ENCODE measurements at regions not wholly inside any gene's neighbourhood (a gene's known extent, or its start where the extent isn't known, plus 50 kb on each side); places are given as distances from the start of the nearest gene placed in this dataset.

GRCh38 chr7:95662987-95663386, 66.7 kb upstream of the PDK4 start:
- DNase-seq, result no peak

GRCh38 chr7:95660023-95660434, 63.7 kb upstream of the PDK4 start:
- no peak for DNase-seq

GRCh38 chr7:95658676-95659075, 62.4 kb upstream of the PDK4 start:
- DNase-seq, result no peak

GRCh38 chr7:95649546-95649945, 53.2 kb upstream of the PDK4 start:
- DNase-seq, result no peak

- no peak for DNase-seq
Measured at GRCh38 chr7:95646350-95646749, 50.0 kb upstream of the PDK4 start.
